ENCODE measurements at regions not wholly inside any gene's neighbourhood (a gene's known extent, or its start where the extent isn't known, plus 50 kb on each side); places are given as distances from the start of the nearest gene placed in this dataset.
"Not testable (repeated sequence)": the region's sequence is repeated elsewhere in the genome, so short reads cannot be mapped to it uniquely, and the experiment has no call there.

DNA sequence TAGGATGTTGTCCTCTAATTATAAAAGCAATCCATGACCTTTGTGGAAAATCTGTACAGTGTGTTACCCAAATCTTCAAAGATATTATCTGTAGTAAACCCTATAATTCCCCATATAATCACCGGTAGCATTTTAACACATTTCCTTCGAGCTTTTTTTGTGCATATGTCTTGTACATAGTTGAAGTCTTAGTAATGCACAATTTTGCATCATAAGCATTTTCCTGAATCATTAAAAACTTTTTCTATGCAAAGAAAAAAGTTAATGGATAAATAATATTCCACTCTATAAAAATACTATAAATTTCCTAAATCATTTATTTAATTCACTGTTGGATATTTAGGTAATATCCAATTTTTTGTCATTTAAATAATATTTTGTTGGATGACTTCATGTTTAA lies 201.7 kb downstream of the RRAGC start:
- in situ Hi-C loops (cut with HindIII; ENCODE audit: low sequenced_read_pairs), result no loop called here
- no peak overlapping the region for H3K4me3 ChIP-seq (ENCODE audit: low read depth, low read length)
- TF ChIP-seq CTCF (IDR thresholded peaks at IDR 0.05; ENCODE audit: low read depth, low read length), result no peak
- DNase-seq (ENCODE audit: low read depth, low spot score), result no peak

- no peak for DNase-seq (ENCODE audit: low read depth, low spot score)
- in situ Hi-C loops (cut with HindIII; ENCODE audit: low sequenced_read_pairs), result no loop called here
- H3K4me3 ChIP-seq (ENCODE audit: low read depth, low read length), result no peak overlapping the region
- no peak for TF ChIP-seq CTCF (IDR thresholded peaks at IDR 0.05; ENCODE audit: low read depth, low read length)
Observed at GRCh38 chr1:38657207-38657840, 202.2 kb downstream of the RRAGC start.

GRCh38 chr1:38656726-38657125 lies 202.8 kb downstream of the RRAGC start:
- in situ Hi-C loops (cut with HindIII; ENCODE audit: low sequenced_read_pairs), result no loop called here
- no peak for TF ChIP-seq CTCF (IDR thresholded peaks at IDR 0.05; ENCODE audit: low read depth, low read length)
- no peak overlapping the region for H3K4me3 ChIP-seq (ENCODE audit: low read depth, low read length)
- DNase-seq (ENCODE audit: low read depth, low spot score), result no peak

DNA sequence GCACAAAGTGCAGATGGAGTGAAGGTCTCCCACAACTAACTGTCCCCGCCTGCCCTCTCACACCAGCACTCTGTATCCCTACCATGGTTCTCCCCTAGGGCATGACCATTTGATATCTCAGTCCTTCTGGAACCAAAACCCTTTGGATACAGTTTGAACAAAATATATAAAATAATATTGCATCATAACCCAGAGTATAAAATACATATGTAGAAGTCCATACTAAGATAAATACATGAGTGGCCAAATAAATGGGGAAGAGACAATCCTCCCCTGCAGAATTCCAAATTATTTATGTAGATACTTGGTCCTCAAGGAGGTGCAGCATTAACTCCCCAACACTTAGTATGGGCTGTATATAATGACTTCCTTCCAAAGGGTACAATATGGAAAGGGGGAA lies 207.4 kb downstream of the RRAGC start:
- TF ChIP-seq CTCF (IDR thresholded peaks at IDR 0.05; ENCODE audit: low read depth, low read length), result no peak
- no peak overlapping the region for H3K4me3 ChIP-seq (ENCODE audit: low read depth, low read length)
- DNase-seq (ENCODE audit: low read depth, low spot score), result no peak
- in situ Hi-C loops (cut with HindIII; ENCODE audit: low sequenced_read_pairs), result no loop called here

- TF ChIP-seq CTCF (IDR thresholded peaks at IDR 0.05; ENCODE audit: low read depth, low read length), result no peak
- in situ Hi-C loops (cut with HindIII; ENCODE audit: low sequenced_read_pairs), result no loop called here
- DNase-seq (ENCODE audit: low read depth, low spot score), result no peak
- no peak overlapping the region for H3K4me3 ChIP-seq (ENCODE audit: low read depth, low read length)
Observed at GRCh38 chr1:38651669-38652068, 207.9 kb downstream of the RRAGC start.

GRCh38 chr1:38648417-38648816 lies 211.2 kb downstream of the RRAGC start:
- DNase-seq (ENCODE audit: low read depth, low spot score), result no peak
- no peak overlapping the region for H3K4me3 ChIP-seq (ENCODE audit: low read depth, low read length)
- TF ChIP-seq CTCF (IDR thresholded peaks at IDR 0.05; ENCODE audit: low read depth, low read length), result no peak
- in situ Hi-C loops (cut with HindIII; ENCODE audit: low sequenced_read_pairs), result no loop called here

- DNase-seq (ENCODE audit: low read depth, low spot score); H3K4me3 ChIP-seq (ENCODE audit: low read depth, low read length); in situ Hi-C loops (cut with HindIII; ENCODE audit: low sequenced_read_pairs): not testable (repeated sequence)
Observed at GRCh38 chr1:38647341-38647740, 212.2 kb downstream of the RRAGC start.

All from astrocyte of the spinal cord (primary cell).